ENCODE measurements at regions not wholly inside any gene's neighbourhood (a gene's known extent, or its start where the extent isn't known, plus 50 kb on each side); places are given as distances from the start of the nearest gene placed in this dataset.

GRCh38 chr12:89239534-89239933 lies 112.8 kb downstream of the DUSP6 start:
- Histone ChIP-seq H3K36me3 (no peaks in the 10 kb centered on the region), H3K4me1 (peaks cover 24 to 36% (median 31%) of the 10 kb centered on the region in 4 donors), H3K4me3 (no peak overlapping the region), H3K9me3 (no peaks in the 10 kb centered on the region), H3K27ac (peak overlapping the region in 1 of 4 donors; percentile 64), H3K27me3 (no peaks in the 10 kb centered on the region)
- 70 to 92% methylated on average over 2 of the region's 2 CpGs for WGBS, 2 donors
- no peak for DNase-seq
- TF ChIP-seq CTCF (IDR thresholded peaks at IDR 0.05) (no peak), POLR2AphosphoS5 (IDR thresholded peaks at IDR 0.05) (no peak), EP300 (IDR thresholded peaks at IDR 0.05) (no peak), POLR2A (IDR thresholded peaks at IDR 0.05) (no peak)
- ATAC-seq (ENCODE audit: low FRiP score in 2 of 2) = no peak

- Histone ChIP-seq H3K4me1 (peaks cover 17 to 30% (median 23%) of the 10 kb centered on the region in 4 donors), H3K4me3 (no peak overlapping the region), H3K27ac (peak overlapping the region in 1 of 4 donors; percentile 64), H3K27me3 (no peaks in the 10 kb centered on the region), H3K9me3 (no peaks in the 10 kb centered on the region), H3K36me3 (no peaks in the 10 kb centered on the region)
- DNase-seq = no peak
- WGBS, 2 donors = 68 to 83% methylated on average over 2 of the region's 2 CpGs
- TF ChIP-seq POLR2A (IDR thresholded peaks at IDR 0.05) (no peak), POLR2AphosphoS5 (IDR thresholded peaks at IDR 0.05) (peak; percentile 17 to 28)
- ATAC-seq (ENCODE audit: low FRiP score in 2 of 2) = no peak
These were observed 113.7 kb downstream of the DUSP6 start for GRCh38 chr12:89238593-89238992.

- H3K4me3 ChIP-seq = no peak overlapping the region
- no peak for TF ChIP-seq POLR2AphosphoS5 (IDR thresholded peaks at IDR 0.05)
- TF ChIP-seq EP300 (IDR thresholded peaks at IDR 0.05) = no peak
- no peak for TF ChIP-seq POLR2A (IDR thresholded peaks at IDR 0.05)
- no peak for TF ChIP-seq CTCF (IDR thresholded peaks at IDR 0.05)
- peak overlapping the region in 1 of 4 donors; percentile 64 for H3K27ac ChIP-seq
- DNase-seq = no peak
- H3K4me1 ChIP-seq = peaks cover 17 to 30% (median 23%) of the 10 kb centered on the region in 4 donors
- ATAC-seq (ENCODE audit: low FRiP score in 2 of 2) = no peak
- no peaks in the 10 kb centered on the region for H3K27me3 ChIP-seq
- no peaks in the 10 kb centered on the region for H3K9me3 ChIP-seq
- WGBS, 2 donors = 55 to 75% methylated on average over 1 of the region's 1 CpG
- H3K36me3 ChIP-seq = no peaks in the 10 kb centered on the region
These were observed 114.5 kb downstream of the DUSP6 start for GRCh38 chr12:89237763-89238162.

GRCh38 chr12:89236748-89237383 lies 115.4 kb downstream of the DUSP6 start:
- ATAC-seq (ENCODE audit: low FRiP score in 2 of 2) = no peak

GRCh38 chr12:89236237-89236636 lies 116.1 kb downstream of the DUSP6 start:
- no peak for ATAC-seq (ENCODE audit: low FRiP score in 2 of 2)

More at GRCh38 chr12:89236748-89237383, 115.4 kb downstream of the DUSP6 start:
- H3K9me3 ChIP-seq = no peaks in the 10 kb centered on the region
- no peak overlapping the region for H3K4me3 ChIP-seq
- H3K4me1 ChIP-seq = peaks cover 17 to 30% (median 23%) of the 10 kb centered on the region in 4 donors
- no peak for DNase-seq
- H3K27me3 ChIP-seq = no peaks in the 10 kb centered on the region
- TF ChIP-seq POLR2AphosphoS5 (IDR thresholded peaks at IDR 0.05) = peak in 1 of 2 donors; percentile 14
- no peak for TF ChIP-seq CTCF (IDR thresholded peaks at IDR 0.05)
- TF ChIP-seq EP300 (IDR thresholded peaks at IDR 0.05) = peak in 1 of 4 donors; percentile 27
- no peak for TF ChIP-seq POLR2A (IDR thresholded peaks at IDR 0.05)
- no peaks in the 10 kb centered on the region for H3K36me3 ChIP-seq
- 72 to 75% methylated on average over 3 of the region's 3 CpGs for WGBS, 2 donors
- H3K27ac ChIP-seq = peak overlapping the region in 1 of 4 donors; percentile 64

More at GRCh38 chr12:89236237-89236636, 116.1 kb downstream of the DUSP6 start:
- H3K9me3 ChIP-seq = no peaks in the 10 kb centered on the region
- no peaks in the 10 kb centered on the region for H3K36me3 ChIP-seq
- H3K27ac ChIP-seq = peak overlapping the region in 2 of 4 donors; percentile 6 to 64
- H3K4me3 ChIP-seq = no peak overlapping the region
- H3K4me1 ChIP-seq = peaks cover 17 to 30% (median 23%) of the 10 kb centered on the region in 4 donors
- TF ChIP-seq EP300 (IDR thresholded peaks at IDR 0.05) = no peak
- TF ChIP-seq CTCF (IDR thresholded peaks at IDR 0.05) = no peak
- TF ChIP-seq POLR2AphosphoS5 (IDR thresholded peaks at IDR 0.05) = no peak
- no peak for TF ChIP-seq POLR2A (IDR thresholded peaks at IDR 0.05)
- H3K27me3 ChIP-seq = no peaks in the 10 kb centered on the region
- DNase-seq = no peak
- 21 to 23% methylated on average over 1 of the region's 1 CpG for WGBS, 2 donors
